H9 (cell line): ENCODE measurements at regions not wholly inside any gene's neighbourhood (a gene's known extent, or its start where the extent isn't known, plus 50 kb on each side); places are given as distances from the start of the nearest gene placed in this dataset.

Experiments
- DNase-seq: peaks from one replicate; pipeline ENCODE4 v3.0.0-alpha.2; 2017
- H2AFZ ChIP-seq: one replicate; pipeline ENCODE4 v1.6.1; 2013; ENCODE audit warnings: mild to moderate bottlenecking, low read length, control low read depth, moderate library complexity
- H2AK5ac ChIP-seq: 2 replicates; pipeline ENCODE4 v1.6.1; 2013; ENCODE audit warnings: low read length, control low read depth, mixed read lengths; ENCODE audit not compliant: insufficient read length
- H2BK120ac ChIP-seq: one replicate; pipeline ENCODE4 v1.6.1; 2013; ENCODE audit warnings: low read depth, mild to moderate bottlenecking, low read length, control low read depth, inconsistent platforms; ENCODE audit not compliant: poor library complexity, severe bottlenecking
- H2BK12ac ChIP-seq: 2 replicates; pipeline ENCODE4 v1.6.1; 2013; ENCODE audit warnings: low read length, control low read depth, mixed read lengths, low read depth; ENCODE audit not compliant: insufficient read length
- H2BK15ac ChIP-seq: 2 replicates; pipeline ENCODE4 v1.6.1; 2013; ENCODE audit warnings: low read depth, low read length, control low read depth
- H2BK20ac ChIP-seq: one replicate; pipeline ENCODE4 v1.6.1; 2013; ENCODE audit warnings: low read depth, mild to moderate bottlenecking, low read length, control low read depth, inconsistent platforms; ENCODE audit not compliant: poor library complexity, severe bottlenecking
- H2BK5ac ChIP-seq: 2 replicates; pipeline ENCODE4 v1.6.1; 2013; ENCODE audit warnings: low read length, control low read depth, mixed read lengths; ENCODE audit not compliant: insufficient read length
- H3K14ac ChIP-seq: 2 replicates; pipeline ENCODE4 v1.6.1; 2013; ENCODE audit warnings: low read length, control low read depth; ENCODE audit not compliant: insufficient read depth
- H3K18ac ChIP-seq: 2 replicates; pipeline ENCODE4 v1.6.1; 2013; ENCODE audit warnings: low read depth, mild to moderate bottlenecking, mixed read lengths, low read length, control low read depth; ENCODE audit not compliant: insufficient read length
- H3K23ac ChIP-seq: 2 replicates; pipeline ENCODE4 v1.6.1; 2013; ENCODE audit warnings: low read length, control low read depth, mixed read lengths, low read depth; ENCODE audit not compliant: insufficient read length
- H3K23me2 ChIP-seq: 2 replicates; pipeline ENCODE4 v1.6.1; 2013; ENCODE audit warnings: low read depth, mild to moderate bottlenecking, mixed read lengths, low read length, control low read depth; ENCODE audit not compliant: insufficient read length, poor library complexity, severe bottlenecking
- H3K27ac ChIP-seq: 2 replicates; pipeline ENCODE4 v1.5.1; 2013; ENCODE audit warnings: low read length, control low read depth, mixed read lengths, low read depth; ENCODE audit not compliant: insufficient read length
- H3K27me3 ChIP-seq: 2 replicates; pipeline ENCODE4 v1.6.1; 2013; ENCODE audit warnings: low read length, control low read depth, inconsistent platforms; ENCODE audit not compliant: insufficient read depth
- H3K4ac ChIP-seq: 2 replicates; pipeline ENCODE4 v1.6.1; 2013; ENCODE audit warnings: low read depth, mild to moderate bottlenecking, control low read depth, inconsistent platforms, low read length, moderate library complexity
- H3K4me1 ChIP-seq: 2 replicates; pipeline ENCODE4 v1.6.1; 2013; ENCODE audit warnings: low read length, control low read depth, inconsistent platforms; ENCODE audit not compliant: insufficient read depth
- H3K4me2 ChIP-seq: 2 replicates; pipeline ENCODE4 v1.6.1; 2013; ENCODE audit warnings: low read length, control low read depth, mixed read lengths; ENCODE audit not compliant: insufficient read length, insufficient read depth
- H3K56ac ChIP-seq: 2 replicates; pipeline ENCODE4 v1.6.1; 2013; ENCODE audit warnings: low read depth, mild to moderate bottlenecking, mixed read lengths, low read length, control low read depth; ENCODE audit not compliant: insufficient read length
- H3K79me1 ChIP-seq: 2 replicates; pipeline ENCODE4 v1.6.1; 2013; ENCODE audit warnings: low read depth, mild to moderate bottlenecking, moderate library complexity, low read length, control low read depth, inconsistent platforms; ENCODE audit not compliant: insufficient read depth, poor library complexity, severe bottlenecking
- H3K79me2 ChIP-seq: 2 replicates; pipeline ENCODE4 v1.6.1; 2013; ENCODE audit warnings: low read length, control low read depth, inconsistent platforms; ENCODE audit not compliant: insufficient read depth
- H3K9ac ChIP-seq: 2 replicates; pipeline ENCODE4 v1.6.1; 2013; ENCODE audit warnings: low read length, control low read depth, mixed read lengths; ENCODE audit not compliant: insufficient read length; ENCODE audit errors: extremely low read depth
- H3K9me3 ChIP-seq: one replicate; pipeline ENCODE4 v1.6.1; 2013; ENCODE audit warnings: low read depth, low read length, inconsistent platforms; ENCODE audit not compliant: control insufficient read depth
- H3T11ph ChIP-seq: one replicate; pipeline ENCODE4 v1.6.1; 2013; ENCODE audit warnings: mild to moderate bottlenecking, low read length, control low read depth, inconsistent platforms
- H4K20me1 ChIP-seq: one replicate; pipeline ENCODE4 v1.6.1; 2013; ENCODE audit not compliant: control insufficient read depth, insufficient read length, insufficient read depth
- H4K5ac ChIP-seq: 2 replicates; pipeline ENCODE4 v1.6.1; 2013; ENCODE audit warnings: low read depth, mild to moderate bottlenecking, mixed read lengths, low read length, control low read depth; ENCODE audit not compliant: insufficient read length
- H4K8ac ChIP-seq: replicated peaks from 2 replicates; pipeline ENCODE4 v1.6.1; 2013; ENCODE audit warnings: low read length, control low read depth, mixed read lengths, low read depth; ENCODE audit not compliant: insufficient read length
- H4K91ac ChIP-seq: 2 replicates; pipeline ENCODE4 v1.6.1; 2013; ENCODE audit warnings: low read depth, mild to moderate bottlenecking, moderate library complexity, mixed read lengths, low read length, control low read depth; ENCODE audit not compliant: insufficient read length
- H3K27ac Mint-ChIP-seq, 3 experiments: 2 replicates in 2 of 3; 3 replicates in 1 of 3; pipeline ENCODE4 v1.8.0; 2020 to 2021; ENCODE audit warnings: mixed read lengths in 3 of 3, mild to moderate bottlenecking in 1 of 3, moderate library complexity in 1 of 3
- H3K27me3 Mint-ChIP-seq: 2 replicates; pipeline ENCODE4 v1.8.0; 2021; ENCODE audit warnings: low read depth, mild to moderate bottlenecking, moderate library complexity, mixed read lengths
- H3K36me3 Mint-ChIP-seq, 3 experiments: 2 replicates in 2 of 3; 3 replicates in 1 of 3; pipeline ENCODE4 v1.8.0; 2020 to 2021; ENCODE audit warnings: low read depth in 3 of 3, mixed read lengths in 3 of 3; ENCODE audit not compliant: insufficient read depth in 1 of 3
- H3K4me1 Mint-ChIP-seq, 2 experiments: 2 replicates each; pipeline ENCODE4 v1.8.0; 2020; ENCODE audit warnings: mixed read lengths in 2 of 2
- H3K4me3 Mint-ChIP-seq, 2 experiments: 2 replicates in 1 of 2; 3 replicates in 1 of 2; pipeline ENCODE4 v1.8.0; 2020 to 2021; ENCODE audit warnings: mild to moderate bottlenecking in 2 of 2, mixed read lengths in 2 of 2, moderate library complexity in 1 of 2
- H3K9me3 Mint-ChIP-seq, 2 experiments: 2 replicates in 1 of 2; 3 replicates in 1 of 2; pipeline ENCODE4 v1.8.0; 2020; ENCODE audit warnings: mild to moderate bottlenecking in 2 of 2, mixed read lengths in 2 of 2, moderate library complexity in 1 of 2
- TF ChIP-seq, protein P1 (sequence below): fragments of 200-600 bp; sonication (generic); conservative IDR thresholded peaks from 3 replicates; pipeline ENCODE4 v1.8.0; 2021; ENCODE audit warnings: antibody characterized with exemption, mild to moderate bottlenecking

DNA sequence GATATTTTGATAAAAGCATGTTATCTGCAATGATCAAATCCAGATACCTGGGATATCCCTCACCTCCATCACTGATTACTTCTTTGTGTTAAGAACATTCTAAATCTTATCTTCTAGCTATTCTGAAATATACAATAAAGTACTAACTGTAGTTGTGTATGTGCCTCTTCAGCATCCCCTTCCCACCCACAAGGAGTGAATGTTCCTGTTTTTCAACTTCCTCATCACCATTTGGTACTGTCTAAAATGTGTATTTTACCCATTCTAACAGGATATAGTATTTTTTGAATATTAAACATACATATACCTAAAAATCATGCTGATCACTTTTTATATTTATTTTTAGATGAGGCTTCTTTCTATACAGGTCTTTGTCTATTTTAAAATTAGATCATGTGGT lies 1252.6 kb downstream of the TMEM121 start:
- Histone ChIP-seq H3K4ac (no peak overlapping the region), H3K79me1 (no peaks in the 10 kb centered on the region), H3K27ac (no peak overlapping the region), H2BK120ac (no peak overlapping the region), H3K9me3 (peaks cover 87% of the 10 kb centered on the region), H2AK5ac (no peak overlapping the region), H4K5ac (no peak overlapping the region), H4K20me1 (no peaks in the 10 kb centered on the region), H3K18ac (no peak overlapping the region), H3K23ac (no peak overlapping the region), H3K14ac (no peak overlapping the region), H2BK5ac (no peak overlapping the region), H4K8ac (no peak overlapping the region), H4K91ac (no peak overlapping the region), H3K4me1 (no peaks in the 10 kb centered on the region), H3K23me2 (no peaks in the 10 kb centered on the region), H3K4me2 (no peak overlapping the region), H2BK15ac (no peak overlapping the region), H3K79me2 (no peaks in the 10 kb centered on the region), H3K9ac (no peak overlapping the region), H2BK12ac (no peak overlapping the region), H3K27me3 (no peaks in the 10 kb centered on the region), H2BK20ac (no peak overlapping the region), H2AFZ (no peak overlapping the region), H3K56ac (no peak overlapping the region), H3T11ph (no peak overlapping the region)
- Mint-ChIP-seq H3K27ac (no peak overlapping the region), H3K36me3 (peaks cover 0 to 26% (median 7%) of the 10 kb centered on the region in 3 experiments; a peak in 5 of 7 replicates), H3K4me3 (no peak overlapping the region), H3K9me3 (peaks cover 92 to 94% of the 10 kb centered on the region in 2 experiments), H3K27me3 (peaks cover 1% of the 10 kb centered on the region; the same call in 1 of the 2 replicates), H3K4me1 (no peaks in the 10 kb centered on the region)
- TF ChIP-seq, protein P1, sequence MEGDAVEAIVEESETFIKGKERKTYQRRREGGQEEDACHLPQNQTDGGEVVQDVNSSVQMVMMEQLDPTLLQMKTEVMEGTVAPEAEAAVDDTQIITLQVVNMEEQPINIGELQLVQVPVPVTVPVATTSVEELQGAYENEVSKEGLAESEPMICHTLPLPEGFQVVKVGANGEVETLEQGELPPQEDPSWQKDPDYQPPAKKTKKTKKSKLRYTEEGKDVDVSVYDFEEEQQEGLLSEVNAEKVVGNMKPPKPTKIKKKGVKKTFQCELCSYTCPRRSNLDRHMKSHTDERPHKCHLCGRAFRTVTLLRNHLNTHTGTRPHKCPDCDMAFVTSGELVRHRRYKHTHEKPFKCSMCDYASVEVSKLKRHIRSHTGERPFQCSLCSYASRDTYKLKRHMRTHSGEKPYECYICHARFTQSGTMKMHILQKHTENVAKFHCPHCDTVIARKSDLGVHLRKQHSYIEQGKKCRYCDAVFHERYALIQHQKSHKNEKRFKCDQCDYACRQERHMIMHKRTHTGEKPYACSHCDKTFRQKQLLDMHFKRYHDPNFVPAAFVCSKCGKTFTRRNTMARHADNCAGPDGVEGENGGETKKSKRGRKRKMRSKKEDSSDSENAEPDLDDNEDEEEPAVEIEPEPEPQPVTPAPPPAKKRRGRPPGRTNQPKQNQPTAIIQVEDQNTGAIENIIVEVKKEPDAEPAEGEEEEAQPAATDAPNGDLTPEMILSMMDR, result no peak
- no peak for DNase-seq
